ENCODE measurements at regions not wholly inside any gene's neighbourhood (a gene's known extent, or its start where the extent isn't known, plus 50 kb on each side); places are given as distances from the start of the nearest gene placed in this dataset.

DNA sequence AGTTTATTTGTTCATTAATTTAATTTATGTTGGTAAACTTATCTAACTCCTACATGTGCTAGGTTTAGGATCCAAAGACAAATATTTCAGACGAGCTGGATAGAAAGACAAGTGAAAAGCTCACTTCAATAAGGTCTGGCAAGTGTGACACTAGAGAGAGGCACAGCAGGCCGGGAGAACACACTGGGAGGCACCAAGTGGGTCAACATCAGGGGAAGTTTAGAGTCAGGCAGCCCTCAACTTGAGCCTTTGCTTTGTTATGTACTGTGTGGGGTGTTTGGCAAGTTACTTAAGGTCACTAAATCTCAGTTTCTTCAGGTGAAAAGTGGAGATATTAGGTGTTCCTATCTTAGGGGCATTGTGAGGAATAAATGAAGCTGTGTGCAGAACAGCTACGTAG lies 214.4 kb downstream of the PCSK1 start:
- intact Hi-C loops (cut with micrococcal nuclease; ENCODE audit: unreplicated experiment) = no loop called here
- ChIA-PET POLR2A (ENCODE audit: low non-redundant PET) (no interaction called here), CTCF (no interaction called here)

DNA sequence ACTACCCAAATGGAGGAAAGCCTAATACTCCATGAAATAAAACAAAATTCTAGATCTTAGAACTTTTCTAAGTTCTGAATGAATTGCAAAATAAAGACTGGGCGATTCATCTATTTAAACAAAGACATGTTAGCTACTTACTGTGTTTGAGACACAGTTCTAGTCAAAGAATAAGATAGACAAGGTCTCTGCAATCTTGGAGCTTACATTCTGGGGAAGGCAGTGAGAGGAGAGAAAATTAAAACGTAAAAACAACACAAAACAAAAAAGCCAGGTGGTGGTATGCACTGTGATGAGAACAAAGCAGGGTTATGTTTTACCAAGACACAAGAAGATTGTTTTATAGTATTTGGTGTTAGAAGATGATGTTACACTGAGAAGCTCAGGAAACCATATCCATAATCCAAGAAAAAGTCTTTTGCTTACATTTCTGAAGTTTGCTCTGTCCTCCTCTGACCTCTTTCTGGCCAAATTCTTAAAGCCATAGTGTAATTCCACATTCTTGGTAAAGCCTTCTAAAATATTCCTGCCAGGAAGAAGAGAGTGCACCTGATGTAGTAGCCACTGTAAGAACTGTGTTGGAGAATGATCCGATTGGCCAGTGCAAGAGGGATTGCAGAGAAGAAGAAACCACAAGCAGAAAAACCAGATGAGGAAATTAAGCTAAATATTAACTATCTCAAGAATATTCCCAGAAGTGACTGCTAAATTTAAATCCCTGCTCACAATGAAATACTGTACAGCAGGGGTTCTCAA lies 218.4 kb downstream of the PCSK1 start:
- no peak overlapping the region for H3K27ac ChIP-seq (ENCODE audit: low read depth, low read length, poor library complexity, severe bottlenecking)
- no peak for DNase-seq (ENCODE audit: low spot score)
- POLR2A ChIA-PET (ENCODE audit: low non-redundant PET) = no interaction called here
- intact Hi-C loops (cut with micrococcal nuclease; ENCODE audit: unreplicated experiment) = no loop called here
- BruUV-seq (replicated peaks) = no TSS peak
- no peaks in the 10 kb centered on the region for H3K27me3 ChIP-seq (replicated peaks; ENCODE audit: insufficient read depth, low read depth, low read length, poor library complexity)
- no peak overlapping the region for H3K4me3 ChIP-seq (ENCODE audit: low read depth, low read length, poor library complexity, severe bottlenecking)
- CTCF ChIA-PET = no interaction called here
- no peaks in the 10 kb centered on the region for H3K36me3 ChIP-seq (ENCODE audit: insufficient read depth, low read length, poor library complexity, severe bottlenecking)
- H3K9me3 ChIP-seq (ENCODE audit: low read depth, low read length, poor library complexity, severe bottlenecking) = no peaks in the 10 kb centered on the region
- TF ChIP-seq EZH2 (IDR thresholded peaks at IDR 0.05; ENCODE audit: borderline replicate concordance, low read depth, low read length, poor library complexity, severe bottlenecking) = no peak
- TF ChIP-seq, protein P1, sequence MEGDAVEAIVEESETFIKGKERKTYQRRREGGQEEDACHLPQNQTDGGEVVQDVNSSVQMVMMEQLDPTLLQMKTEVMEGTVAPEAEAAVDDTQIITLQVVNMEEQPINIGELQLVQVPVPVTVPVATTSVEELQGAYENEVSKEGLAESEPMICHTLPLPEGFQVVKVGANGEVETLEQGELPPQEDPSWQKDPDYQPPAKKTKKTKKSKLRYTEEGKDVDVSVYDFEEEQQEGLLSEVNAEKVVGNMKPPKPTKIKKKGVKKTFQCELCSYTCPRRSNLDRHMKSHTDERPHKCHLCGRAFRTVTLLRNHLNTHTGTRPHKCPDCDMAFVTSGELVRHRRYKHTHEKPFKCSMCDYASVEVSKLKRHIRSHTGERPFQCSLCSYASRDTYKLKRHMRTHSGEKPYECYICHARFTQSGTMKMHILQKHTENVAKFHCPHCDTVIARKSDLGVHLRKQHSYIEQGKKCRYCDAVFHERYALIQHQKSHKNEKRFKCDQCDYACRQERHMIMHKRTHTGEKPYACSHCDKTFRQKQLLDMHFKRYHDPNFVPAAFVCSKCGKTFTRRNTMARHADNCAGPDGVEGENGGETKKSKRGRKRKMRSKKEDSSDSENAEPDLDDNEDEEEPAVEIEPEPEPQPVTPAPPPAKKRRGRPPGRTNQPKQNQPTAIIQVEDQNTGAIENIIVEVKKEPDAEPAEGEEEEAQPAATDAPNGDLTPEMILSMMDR (conservative IDR thresholded peaks at IDR 0.05; ENCODE audit: low read depth, low read length) = no peak
- H3K4me1 ChIP-seq (ENCODE audit: insufficient read depth, low read length, poor library complexity, severe bottlenecking) = no peaks in the 10 kb centered on the region

More for the DNA sequence above, 214.4 kb downstream of the PCSK1 start:
- Histone ChIP-seq H3K27me3 (replicated peaks; ENCODE audit: insufficient read depth, low read depth, low read length, poor library complexity) (no peaks in the 10 kb centered on the region), H3K4me1 (ENCODE audit: insufficient read depth, low read length, poor library complexity, severe bottlenecking) (no peaks in the 10 kb centered on the region), H3K4me3 (ENCODE audit: low read depth, low read length, poor library complexity, severe bottlenecking) (no peak overlapping the region), H3K27ac (ENCODE audit: low read depth, low read length, poor library complexity, severe bottlenecking) (no peak overlapping the region), H3K36me3 (ENCODE audit: insufficient read depth, low read length, poor library complexity, severe bottlenecking) (no peaks in the 10 kb centered on the region), H3K9me3 (ENCODE audit: low read depth, low read length, poor library complexity, severe bottlenecking) (no peaks in the 10 kb centered on the region)
- BruUV-seq (replicated peaks) = no TSS peak
- DNase-seq (ENCODE audit: low spot score) = no peak
- no peak for TF ChIP-seq EZH2 (IDR thresholded peaks at IDR 0.05; ENCODE audit: borderline replicate concordance, low read depth, low read length, poor library complexity, severe bottlenecking)
- TF ChIP-seq, protein P1 (conservative IDR thresholded peaks at IDR 0.05; ENCODE audit: low read depth, low read length) = no peak

DNA sequence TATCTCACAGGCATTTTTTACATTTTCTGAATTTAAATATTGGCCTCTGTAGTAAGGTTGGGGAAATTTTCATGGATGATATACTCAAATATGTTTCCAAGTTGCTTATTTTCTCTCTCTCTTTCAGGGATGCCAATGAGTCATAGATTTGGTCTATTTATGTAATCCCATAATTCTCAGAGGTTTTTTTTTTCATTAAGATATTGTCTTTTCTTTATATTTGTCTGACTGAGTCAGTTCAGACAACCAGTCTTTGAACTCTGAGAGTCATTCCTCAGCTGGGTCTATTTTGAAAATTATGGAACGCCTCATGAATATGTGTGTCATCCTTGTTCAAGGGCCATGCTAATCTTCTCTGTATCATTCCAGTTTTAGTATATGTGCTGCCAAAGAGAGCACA lies 223.2 kb downstream of the PCSK1 start:
- no peaks in the 10 kb centered on the region for H3K27me3 ChIP-seq (replicated peaks; ENCODE audit: insufficient read depth, low read depth, low read length, poor library complexity)
- H3K4me1 ChIP-seq (ENCODE audit: insufficient read depth, low read length, poor library complexity, severe bottlenecking) = no peaks in the 10 kb centered on the region
- H3K9me3 ChIP-seq (ENCODE audit: low read depth, low read length, poor library complexity, severe bottlenecking) = peaks cover 4% of the 10 kb centered on the region
- intact Hi-C loops (cut with micrococcal nuclease; ENCODE audit: unreplicated experiment) = no loop called here
- TF ChIP-seq, protein P1 (conservative IDR thresholded peaks at IDR 0.05; ENCODE audit: low read depth, low read length) = no peak
- TF ChIP-seq EZH2 (IDR thresholded peaks at IDR 0.05; ENCODE audit: borderline replicate concordance, low read depth, low read length, poor library complexity, severe bottlenecking) = no peak
- no peak for DNase-seq (ENCODE audit: low spot score)
- ChIA-PET POLR2A (ENCODE audit: low non-redundant PET) (no interaction called here), CTCF (no interaction called here)
- BruUV-seq (replicated peaks) = no TSS peak
- H3K36me3 ChIP-seq (ENCODE audit: insufficient read depth, low read length, poor library complexity, severe bottlenecking) = no peaks in the 10 kb centered on the region
- no peak overlapping the region for H3K4me3 ChIP-seq (ENCODE audit: low read depth, low read length, poor library complexity, severe bottlenecking)
- no peak overlapping the region for H3K27ac ChIP-seq (ENCODE audit: low read depth, low read length, poor library complexity, severe bottlenecking)
